ENCODE measurements at regions not wholly inside any gene's neighbourhood (a gene's known extent, or its start where the extent isn't known, plus 50 kb on each side); places are given as distances from the start of the nearest gene placed in this dataset.
A peak's percentile ranks its signal among the peaks of the same experiment; 100 is the strongest.

- no peak for DNase-seq
Measured at GRCh38 chr5:161960314-161960713, 107.3 kb upstream of the GABRG2 start.

GRCh38 chr5:161966564-161966963 lies 101.0 kb upstream of the GABRG2 start:
- peak; percentile 28 for DNase-seq

- no peak for DNase-seq
Measured at GRCh38 chr5:161975350-161975749, 92.2 kb upstream of the GABRG2 start.

- no peak for DNase-seq
Measured at GRCh38 chr5:161988077-161988476, 79.5 kb upstream of the GABRG2 start.
